Endodermal cell (in vitro differentiated cells): ENCODE measurements at regions not wholly inside any gene's neighbourhood (a gene's known extent, or its start where the extent isn't known, plus 50 kb on each side); places are given as distances from the start of the nearest gene placed in this dataset.

Experiments used
- DNase-seq: peaks from one replicate; pipeline ENCODE4 v3.0.0-alpha.2; 2017
- H3K27ac ChIP-seq: 2 replicates; pipeline ENCODE4 v1.5.1; 2013; ENCODE audit warnings: mild to moderate bottlenecking, low read depth, low read length, moderate library complexity
- H3K27me3 ChIP-seq: 2 replicates; pipeline ENCODE4 v1.6.1; 2013; ENCODE audit warnings: mild to moderate bottlenecking, low read length, moderate library complexity; ENCODE audit not compliant: insufficient read depth, control insufficient read depth, poor library complexity, severe bottlenecking
- H3K36me3 ChIP-seq: 2 replicates; pipeline ENCODE4 v1.7.0; 2013; ENCODE audit warnings: mild to moderate bottlenecking, low read length, moderate library complexity; ENCODE audit not compliant: control insufficient read depth, insufficient read depth
- H3K4me1 ChIP-seq: one replicate; pipeline ENCODE4 v1.7.0; 2013; ENCODE audit warnings: low read length; ENCODE audit not compliant: control insufficient read depth, insufficient read depth
- H3K4me3 ChIP-seq: 2 replicates; pipeline ENCODE4 v1.5.1; 2013; ENCODE audit warnings: mild to moderate bottlenecking, low read length, moderate library complexity
- H3K9ac ChIP-seq: 2 replicates; pipeline ENCODE4 v1.6.1; 2013; ENCODE audit warnings: mild to moderate bottlenecking, low read length, moderate library complexity; ENCODE audit not compliant: poor library complexity, severe bottlenecking; ENCODE audit errors: extremely low read depth
- H3K9me3 ChIP-seq: 2 replicates; pipeline ENCODE4 v1.6.1; 2013; ENCODE audit warnings: mild to moderate bottlenecking, low read length, moderate library complexity; ENCODE audit not compliant: control insufficient read depth
- H3K27ac Mint-ChIP-seq: 2 replicates; pipeline ENCODE4 v1.8.0; 2020; ENCODE audit warnings: mixed read lengths
- H3K27me3 Mint-ChIP-seq: 2 replicates; pipeline ENCODE4 v1.8.0; 2021; ENCODE audit warnings: mild to moderate bottlenecking, mixed read lengths; ENCODE audit not compliant: insufficient read depth
- H3K36me3 Mint-ChIP-seq: 2 replicates; pipeline ENCODE4 v1.8.0; 2020; ENCODE audit warnings: low read depth, mixed read lengths
- H3K4me1 Mint-ChIP-seq: 2 replicates; pipeline ENCODE4 v1.8.0; 2020; ENCODE audit warnings: mixed read lengths
- H3K4me3 Mint-ChIP-seq: 2 replicates; pipeline ENCODE4 v1.8.0; 2020; ENCODE audit warnings: mild to moderate bottlenecking, moderate library complexity, mixed read lengths
- H3K9me3 Mint-ChIP-seq: 2 replicates; pipeline ENCODE4 v1.8.0; 2020; ENCODE audit warnings: mild to moderate bottlenecking, mixed read lengths
- WGBS, 2 experiments: methylation state at CpG; one replicate each; pipeline versions ENCODE4 v1.1.5 to v1.1.7; 2013; ENCODE audit warnings: missing lambda C conversion rate in 2 of 2, mixed read lengths in 1 of 2; ENCODE audit not compliant: insufficient coverage in 1 of 2, insufficient read length in 1 of 2; 5-methylcytosine and 5-hydroxymethylcytosine counted together
- TF ChIP-seq, protein P1 (sequence below): fragments of 200-600 bp; sonication (generic); conservative IDR thresholded peaks from 2 replicates; pipeline ENCODE4 v1.5.0; 2021; ENCODE audit warnings: antibody characterized with exemption, mild to moderate bottlenecking

GRCh38 chr10:117441812-117442443 lies 66.7 kb upstream of the PDZD8 start:
- Mint-ChIP-seq H3K9me3 (peaks cover 39% of the 10 kb centered on the region), H3K27ac (no peak overlapping the region), H3K27me3 (peaks cover 9% of the 10 kb centered on the region), H3K4me3 (no peak overlapping the region), H3K36me3 (peaks cover 37% of the 10 kb centered on the region), H3K4me1 (peaks cover 9% of the 10 kb centered on the region)
- TF ChIP-seq, protein P1, sequence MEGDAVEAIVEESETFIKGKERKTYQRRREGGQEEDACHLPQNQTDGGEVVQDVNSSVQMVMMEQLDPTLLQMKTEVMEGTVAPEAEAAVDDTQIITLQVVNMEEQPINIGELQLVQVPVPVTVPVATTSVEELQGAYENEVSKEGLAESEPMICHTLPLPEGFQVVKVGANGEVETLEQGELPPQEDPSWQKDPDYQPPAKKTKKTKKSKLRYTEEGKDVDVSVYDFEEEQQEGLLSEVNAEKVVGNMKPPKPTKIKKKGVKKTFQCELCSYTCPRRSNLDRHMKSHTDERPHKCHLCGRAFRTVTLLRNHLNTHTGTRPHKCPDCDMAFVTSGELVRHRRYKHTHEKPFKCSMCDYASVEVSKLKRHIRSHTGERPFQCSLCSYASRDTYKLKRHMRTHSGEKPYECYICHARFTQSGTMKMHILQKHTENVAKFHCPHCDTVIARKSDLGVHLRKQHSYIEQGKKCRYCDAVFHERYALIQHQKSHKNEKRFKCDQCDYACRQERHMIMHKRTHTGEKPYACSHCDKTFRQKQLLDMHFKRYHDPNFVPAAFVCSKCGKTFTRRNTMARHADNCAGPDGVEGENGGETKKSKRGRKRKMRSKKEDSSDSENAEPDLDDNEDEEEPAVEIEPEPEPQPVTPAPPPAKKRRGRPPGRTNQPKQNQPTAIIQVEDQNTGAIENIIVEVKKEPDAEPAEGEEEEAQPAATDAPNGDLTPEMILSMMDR = no peak
- H3K36me3 ChIP-seq = no peaks in the 10 kb centered on the region
- 89 to 92% methylated on average over 3 to 6 of the region's 6 CpGs for WGBS, 2 experiments
- peaks cover 38% of the 10 kb centered on the region for H3K9me3 ChIP-seq
- no peak for DNase-seq
- no peak overlapping the region for H3K9ac ChIP-seq
- H3K27ac ChIP-seq = no peak overlapping the region
- no peaks in the 10 kb centered on the region for H3K4me1 ChIP-seq
- H3K4me3 ChIP-seq = no peak overlapping the region
- no peaks in the 10 kb centered on the region for H3K27me3 ChIP-seq

DNA sequence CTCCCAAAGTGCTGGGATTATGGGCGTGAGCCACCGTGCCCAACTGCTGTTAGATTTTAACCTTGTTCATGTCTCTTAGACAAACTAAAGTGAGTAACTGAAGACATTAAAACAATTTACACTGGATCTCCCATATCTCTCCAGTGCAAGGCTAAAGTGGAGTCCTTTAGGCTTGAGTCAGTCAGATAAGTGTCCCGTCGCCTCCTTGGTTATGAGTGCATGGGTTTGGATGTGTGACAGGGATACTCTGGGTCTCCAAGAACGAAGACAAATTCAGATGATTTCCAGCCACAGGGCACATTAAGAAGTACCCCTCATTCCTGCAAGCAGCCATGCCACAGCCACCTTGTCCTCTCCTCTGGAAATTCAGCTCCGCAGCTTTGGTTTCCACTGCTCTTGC lies 66.1 kb upstream of the PDZD8 start:
- Mint-ChIP-seq H3K27ac (no peak overlapping the region), H3K4me1 (peaks cover 9% of the 10 kb centered on the region), H3K36me3 (peaks cover 38% of the 10 kb centered on the region), H3K9me3 (peaks cover 34% of the 10 kb centered on the region), H3K4me3 (no peak overlapping the region), H3K27me3 (peaks cover 9% of the 10 kb centered on the region)
- no peak overlapping the region for H3K27ac ChIP-seq
- DNase-seq = no peak
- no peaks in the 10 kb centered on the region for H3K4me1 ChIP-seq
- no peak overlapping the region for H3K4me3 ChIP-seq
- no peaks in the 10 kb centered on the region for H3K27me3 ChIP-seq
- WGBS, 2 experiments = 94 to 97% methylated on average over 3 to 6 of the region's 6 CpGs
- peaks cover 32% of the 10 kb centered on the region for H3K9me3 ChIP-seq
- no peak overlapping the region for H3K9ac ChIP-seq
- no peaks in the 10 kb centered on the region for H3K36me3 ChIP-seq
- TF ChIP-seq, protein P1 = no peak

GRCh38 chr10:117439243-117439912 lies 64.1 kb upstream of the PDZD8 start:
- TF ChIP-seq, protein P1 = no peak
- no peaks in the 10 kb centered on the region for H3K4me1 ChIP-seq
- H3K27me3 ChIP-seq = no peaks in the 10 kb centered on the region
- H3K9ac ChIP-seq = no peak overlapping the region
- H3K27me3 Mint-ChIP-seq = peaks cover 6% of the 10 kb centered on the region
- WGBS, 2 experiments = 85 to 89% methylated on average over 4 of the region's 4 CpGs
- DNase-seq = no peak
- peaks cover 15% of the 10 kb centered on the region for H3K9me3 Mint-ChIP-seq
- H3K4me3 ChIP-seq = no peak overlapping the region
- H3K4me1 Mint-ChIP-seq = peaks cover 9% of the 10 kb centered on the region
- H3K9me3 ChIP-seq = peaks cover 12% of the 10 kb centered on the region
- H3K27ac Mint-ChIP-seq = no peak overlapping the region
- H3K36me3 Mint-ChIP-seq = peaks cover 18% of the 10 kb centered on the region
- no peak overlapping the region for H3K4me3 Mint-ChIP-seq
- H3K36me3 ChIP-seq = no peaks in the 10 kb centered on the region
- H3K27ac ChIP-seq = no peak overlapping the region
